Heart right ventricle (tissue), 16 donors: ENCODE measurements at regions not wholly inside any gene's neighbourhood (a gene's known extent, or its start where the extent isn't known, plus 50 kb on each side); places are given as distances from the start of the nearest gene placed in this dataset.

Experiments used
- ATAC-seq, 8 donors: fragments of 200-7000 bp; cut with Tn5 transposase; one replicate each; pipeline ENCODE4 v1.9.1; 2020; ENCODE audit warnings: mild to moderate bottlenecking in 8 of 8, moderate library complexity in 8 of 8, moderate number of reproducible peaks in 1 of 8
- DNase-seq, 2 donors: peaks; one replicate each; pipeline ENCODE4 v3.0.0-alpha.2; 2020
- H3K27ac ChIP-seq, 10 donors: fragments of 200-600 bp; sonication (generic) in 2 of 10; one replicate each; pipeline versions ENCODE4 v1.5.0 to v1.8.0; 2020 to 2022; ENCODE audit warnings: mild to moderate bottlenecking in 3 of 10
- H3K27me3 ChIP-seq, 7 donors: fragments of 200-600 bp; one replicate each; pipeline ENCODE4 v1.8.0; 2021 to 2022; ENCODE audit warnings: mild to moderate bottlenecking in 2 of 7
- H3K36me3 ChIP-seq, 9 donors: fragments of 200-600 bp; sonication (generic) in 1 of 9; one replicate each; pipeline versions ENCODE4 v1.5.0 to v1.8.0; 2020 to 2022; ENCODE audit warnings: mild to moderate bottlenecking in 2 of 9
- H3K4me1 ChIP-seq, 9 donors: fragments of 200-600 bp; sonication (generic) in 1 of 9; one replicate each; pipeline versions ENCODE4 v1.5.0 to v1.8.0; 2020 to 2022; ENCODE audit warnings: mild to moderate bottlenecking in 4 of 9
- H3K4me3 ChIP-seq, 10 donors: fragments of 200-600 bp; sonication (generic) in 2 of 10; one replicate each; pipeline versions ENCODE4 v1.5.0 to v1.8.0; 2020 to 2022; ENCODE audit warnings: mild to moderate bottlenecking in 7 of 10, moderate library complexity in 2 of 10
- H3K9me3 ChIP-seq, 11 donors: fragments of 200-600 bp in 10 of 11; sonication (generic) in 2 of 11; one replicate each; pipeline versions ENCODE4 v1.5.0 to v1.8.0; 2013 to 2022; ENCODE audit warnings: mild to moderate bottlenecking in 2 of 11, control low read depth in 1 of 11, moderate library complexity in 1 of 11
- WGBS, 2 donors: extraction: QIAGEN DNeasy Blood & Tissue Kit; methylation state at CpG; one replicate each; pipeline ENCODE4 v1.1.7; 2013; ENCODE audit warnings: inconsistent platforms in 1 of 2; 5-methylcytosine and 5-hydroxymethylcytosine counted together
- intact Hi-C, 10 donors: fragments of 100-400 bp; cut with DNase I; formaldehyde crosslinking; loops; one replicate each; pipeline versions ENCODE4 v1.11.1 to v1.14.2; 2022
- TF ChIP-seq, protein P1 (sequence below), 9 donors: fragments of 200-600 bp; sonication (generic) in 2 of 9; IDR thresholded peaks; one replicate each; pipeline versions ENCODE4 v1.5.0 to v1.8.0; 2021 to 2022; ENCODE audit warnings: antibody characterized with exemption in 9 of 9, mild to moderate bottlenecking in 5 of 9, moderate library complexity in 1 of 9
- donor health status: Arrhythmogenic right ventricular cardiomyopathy.
- donor health status: ischemic (EF 13 %, LVEDD 7.1; RV severe dilation, severe dysfunction).
- donor health status: healthy with polysubstance abuse.
- donor health status: DM: no; HTN: yes; CAD: no.
- donor health status: DM: no; HTN: no; CAD: no.
- donor health status: ischemic (EF 25% LVEDD 6.9; RV normal size, moderate dysfunction).
- donor health status: ischemic (EF 25% LVEDD 5.7; RV mildly dilated, moderate dysfunction).
- donor health status: healthy.
- donor health status: DM: yes; HTN: yes; CAD: no.
- donor health status: Ischemic cardiomyopathy.
- donor health status: ischemic (EF 35%, LVEDD 5.7; RV mildly dilated, moderate dysfunction).
- donor health status: nonischemic (EF 11% LVEDD 7.7; RV severe dilation, severe dysfunction).
- donor health status: DM: yes; HTN: yes; CAD: no.
- donor health status: PGD.
- donor health status: ischemic (EF 29% LVEDD 5.4; RV normal size, mild dysfunction).
- donor health status: nonischemic (EF 23%, LVEDD 6.1; RV moderate dilation, normal function).

- H3K27ac ChIP-seq = no peak overlapping the region
- WGBS, 2 donors = 92 to 93% methylated on average over 5 of the region's 5 CpGs
- H3K27me3 ChIP-seq = peaks cover 0 to 55% (median 33%) of the 10 kb centered on the region in 7 donors
- intact Hi-C loops = no loop called here
- H3K36me3 ChIP-seq = no peaks in the 10 kb centered on the region
- DNase-seq (no peak), ATAC-seq (no peak)
- H3K9me3 ChIP-seq = no peaks in the 10 kb centered on the region
- H3K4me3 ChIP-seq = no peak overlapping the region
- no peaks in the 10 kb centered on the region for H3K4me1 ChIP-seq
- TF ChIP-seq, protein P1, sequence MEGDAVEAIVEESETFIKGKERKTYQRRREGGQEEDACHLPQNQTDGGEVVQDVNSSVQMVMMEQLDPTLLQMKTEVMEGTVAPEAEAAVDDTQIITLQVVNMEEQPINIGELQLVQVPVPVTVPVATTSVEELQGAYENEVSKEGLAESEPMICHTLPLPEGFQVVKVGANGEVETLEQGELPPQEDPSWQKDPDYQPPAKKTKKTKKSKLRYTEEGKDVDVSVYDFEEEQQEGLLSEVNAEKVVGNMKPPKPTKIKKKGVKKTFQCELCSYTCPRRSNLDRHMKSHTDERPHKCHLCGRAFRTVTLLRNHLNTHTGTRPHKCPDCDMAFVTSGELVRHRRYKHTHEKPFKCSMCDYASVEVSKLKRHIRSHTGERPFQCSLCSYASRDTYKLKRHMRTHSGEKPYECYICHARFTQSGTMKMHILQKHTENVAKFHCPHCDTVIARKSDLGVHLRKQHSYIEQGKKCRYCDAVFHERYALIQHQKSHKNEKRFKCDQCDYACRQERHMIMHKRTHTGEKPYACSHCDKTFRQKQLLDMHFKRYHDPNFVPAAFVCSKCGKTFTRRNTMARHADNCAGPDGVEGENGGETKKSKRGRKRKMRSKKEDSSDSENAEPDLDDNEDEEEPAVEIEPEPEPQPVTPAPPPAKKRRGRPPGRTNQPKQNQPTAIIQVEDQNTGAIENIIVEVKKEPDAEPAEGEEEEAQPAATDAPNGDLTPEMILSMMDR (IDR thresholded peaks at IDR 0.05) = no peak
These were observed 161.1 kb upstream of the SALL3 start for GRCh38 chr18:78818495-78818894.

DNA sequence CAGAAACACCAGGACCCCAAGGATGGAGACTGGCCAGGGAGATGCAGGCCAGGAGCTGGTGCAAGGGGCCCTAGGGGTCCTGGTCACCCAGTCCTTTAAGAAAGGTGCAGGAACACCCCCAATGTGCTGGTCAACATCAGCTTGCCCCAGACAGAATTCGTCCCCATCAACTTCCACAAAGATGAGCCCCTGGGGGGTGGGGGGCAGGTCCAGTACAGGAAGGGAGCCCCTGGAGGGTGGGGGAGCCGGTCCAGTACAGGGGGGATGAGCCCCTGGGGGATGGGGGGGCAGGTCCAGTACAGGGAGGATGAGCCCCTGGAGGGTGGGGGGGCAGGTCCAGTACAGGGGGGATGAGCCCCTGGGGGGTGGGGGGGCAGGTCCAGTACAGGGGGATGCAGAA lies 160.7 kb upstream of the SALL3 start:
- H3K9me3 ChIP-seq = no peaks in the 10 kb centered on the region
- H3K27ac ChIP-seq = no peak overlapping the region
- no peak overlapping the region for H3K4me3 ChIP-seq
- TF ChIP-seq, protein P1 (IDR thresholded peaks at IDR 0.05) = no peak
- no peaks in the 10 kb centered on the region for H3K4me1 ChIP-seq
- DNase-seq (no peak), ATAC-seq (no peak)
- H3K36me3 ChIP-seq = no peaks in the 10 kb centered on the region
- peaks cover 0 to 54% (median 28%) of the 10 kb centered on the region in 7 donors for H3K27me3 ChIP-seq
- WGBS, 2 donors = 53 to 65% methylated on average over 2 of the region's 2 CpGs
- intact Hi-C loops = no loop called here

- peaks cover 0 to 50% (median 24%) of the 10 kb centered on the region in 7 donors for H3K27me3 ChIP-seq
- H3K27ac ChIP-seq = no peak overlapping the region
- 72 to 73% methylated on average over 14 of the region's 14 CpGs for WGBS, 2 donors
- no peaks in the 10 kb centered on the region for H3K36me3 ChIP-seq
- H3K4me1 ChIP-seq = no peaks in the 10 kb centered on the region
- H3K9me3 ChIP-seq = no peaks in the 10 kb centered on the region
- DNase-seq (no peak), ATAC-seq (no peak)
- intact Hi-C loops = no loop called here
- TF ChIP-seq, protein P1 (IDR thresholded peaks at IDR 0.05) = no peak
- no peak overlapping the region for H3K4me3 ChIP-seq
These were observed 159.3 kb upstream of the SALL3 start for GRCh38 chr18:78820161-78820834.

DNA sequence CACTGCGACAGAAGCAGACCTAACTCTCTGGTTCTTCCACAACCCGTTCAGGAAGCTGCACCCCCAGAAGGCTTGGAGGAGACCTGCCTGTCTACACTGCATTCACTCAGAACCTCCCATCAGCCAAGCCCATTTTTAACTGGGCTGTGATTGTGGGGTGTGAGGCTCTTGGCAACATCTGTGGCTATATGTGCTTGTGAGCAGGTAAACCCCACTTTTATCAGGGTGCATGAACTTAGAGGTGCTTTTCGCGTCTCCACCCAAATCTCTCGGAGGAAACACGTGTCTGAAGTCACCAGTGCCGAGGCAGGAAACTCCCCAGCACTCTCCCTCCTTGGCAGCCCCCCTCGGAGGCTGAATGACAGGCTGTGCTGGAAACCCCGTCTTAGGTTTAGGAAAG lies 158.2 kb upstream of the SALL3 start:
- WGBS, 2 donors = 43 to 46% methylated on average over 9 of the region's 9 CpGs
- peaks cover 0 to 51% (median 21%) of the 10 kb centered on the region in 7 donors for H3K27me3 ChIP-seq
- intact Hi-C loops = no loop called here

More for the DNA sequence above, 158.2 kb upstream of the SALL3 start:
- TF ChIP-seq, protein P1 (IDR thresholded peaks at IDR 0.05) = no peak
- H3K4me3 ChIP-seq = no peak overlapping the region
- H3K9me3 ChIP-seq = no peaks in the 10 kb centered on the region
- no peak overlapping the region for H3K27ac ChIP-seq
- no peak for ATAC-seq
- H3K4me1 ChIP-seq = no peaks in the 10 kb centered on the region
- DNase-seq = no peak
- H3K36me3 ChIP-seq = no peaks in the 10 kb centered on the region
